Osteocyte (in vitro differentiated cells): ENCODE measurements at regions not wholly inside any gene's neighbourhood (a gene's known extent, or its start where the extent isn't known, plus 50 kb on each side); places are given as distances from the start of the nearest gene placed in this dataset.

Experiments
- DNase-seq: peaks from one replicate; pipeline ENCODE4 v3.0.0; 2021; ENCODE audit warnings: mixed read lengths; ENCODE audit not compliant: unreplicated experiment; ENCODE audit errors: extremely low spot score
- H3K27ac Mint-ChIP-seq: one replicate; pipeline ENCODE4 v1.8.0; 2021; ENCODE audit warnings: mild to moderate bottlenecking, mixed read lengths; ENCODE audit not compliant: unreplicated experiment
- H3K27me3 Mint-ChIP-seq: one replicate; pipeline ENCODE4 v1.8.0; 2021; ENCODE audit warnings: mixed read lengths; ENCODE audit not compliant: unreplicated experiment
- H3K36me3 Mint-ChIP-seq: one replicate; pipeline ENCODE4 v1.8.0; 2021; ENCODE audit warnings: mixed read lengths; ENCODE audit not compliant: unreplicated experiment
- H3K4me1 Mint-ChIP-seq: one replicate; pipeline ENCODE4 v1.8.0; 2021; ENCODE audit warnings: mixed read lengths; ENCODE audit not compliant: unreplicated experiment
- H3K4me3 Mint-ChIP-seq: one replicate; pipeline ENCODE4 v1.8.0; 2021; ENCODE audit warnings: mild to moderate bottlenecking, moderate library complexity, mixed read lengths; ENCODE audit not compliant: unreplicated experiment
- H3K9me3 Mint-ChIP-seq: one replicate; pipeline ENCODE4 v1.8.0; 2021; ENCODE audit warnings: mixed read lengths; ENCODE audit not compliant: unreplicated experiment
- TF ChIP-seq, protein P1 (sequence below): fragments of 200-600 bp; sonication (generic); IDR thresholded peaks from 2 replicates; pipeline ENCODE4 v1.5.0; 2021; ENCODE audit warnings: antibody characterized with exemption, mild to moderate bottlenecking, moderate library complexity

DNA sequence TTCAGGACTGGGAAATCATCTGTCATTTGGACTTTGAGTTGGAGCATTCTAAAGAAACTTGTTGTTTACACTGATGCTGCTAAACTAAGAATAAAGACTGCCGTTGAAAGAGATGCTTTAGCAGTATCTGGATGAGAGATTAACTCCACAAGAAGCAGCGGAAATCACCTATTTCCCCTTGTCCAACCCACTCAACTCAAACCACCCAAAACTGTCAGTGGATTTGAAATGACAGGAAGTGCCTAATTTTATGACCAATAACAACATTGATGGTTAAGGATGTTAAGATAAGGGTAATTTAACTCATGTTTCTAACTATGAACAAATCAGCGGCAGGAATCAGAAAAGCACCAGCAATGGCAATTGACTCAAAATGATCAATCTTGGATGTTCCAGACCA lies 110.8 kb upstream of the NR2F2 start:
- peaks cover 6% of the 10 kb centered on the region for H3K9me3 Mint-ChIP-seq
- DNase-seq, result no peak
- no peaks in the 10 kb centered on the region for H3K27me3 Mint-ChIP-seq
- H3K4me3 Mint-ChIP-seq, result no peak overlapping the region
- TF ChIP-seq, protein P1, sequence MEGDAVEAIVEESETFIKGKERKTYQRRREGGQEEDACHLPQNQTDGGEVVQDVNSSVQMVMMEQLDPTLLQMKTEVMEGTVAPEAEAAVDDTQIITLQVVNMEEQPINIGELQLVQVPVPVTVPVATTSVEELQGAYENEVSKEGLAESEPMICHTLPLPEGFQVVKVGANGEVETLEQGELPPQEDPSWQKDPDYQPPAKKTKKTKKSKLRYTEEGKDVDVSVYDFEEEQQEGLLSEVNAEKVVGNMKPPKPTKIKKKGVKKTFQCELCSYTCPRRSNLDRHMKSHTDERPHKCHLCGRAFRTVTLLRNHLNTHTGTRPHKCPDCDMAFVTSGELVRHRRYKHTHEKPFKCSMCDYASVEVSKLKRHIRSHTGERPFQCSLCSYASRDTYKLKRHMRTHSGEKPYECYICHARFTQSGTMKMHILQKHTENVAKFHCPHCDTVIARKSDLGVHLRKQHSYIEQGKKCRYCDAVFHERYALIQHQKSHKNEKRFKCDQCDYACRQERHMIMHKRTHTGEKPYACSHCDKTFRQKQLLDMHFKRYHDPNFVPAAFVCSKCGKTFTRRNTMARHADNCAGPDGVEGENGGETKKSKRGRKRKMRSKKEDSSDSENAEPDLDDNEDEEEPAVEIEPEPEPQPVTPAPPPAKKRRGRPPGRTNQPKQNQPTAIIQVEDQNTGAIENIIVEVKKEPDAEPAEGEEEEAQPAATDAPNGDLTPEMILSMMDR, result no peak
- peaks cover 5% of the 10 kb centered on the region for H3K4me1 Mint-ChIP-seq
- H3K36me3 Mint-ChIP-seq, result peaks cover 20% of the 10 kb centered on the region
- no peak overlapping the region for H3K27ac Mint-ChIP-seq

DNA sequence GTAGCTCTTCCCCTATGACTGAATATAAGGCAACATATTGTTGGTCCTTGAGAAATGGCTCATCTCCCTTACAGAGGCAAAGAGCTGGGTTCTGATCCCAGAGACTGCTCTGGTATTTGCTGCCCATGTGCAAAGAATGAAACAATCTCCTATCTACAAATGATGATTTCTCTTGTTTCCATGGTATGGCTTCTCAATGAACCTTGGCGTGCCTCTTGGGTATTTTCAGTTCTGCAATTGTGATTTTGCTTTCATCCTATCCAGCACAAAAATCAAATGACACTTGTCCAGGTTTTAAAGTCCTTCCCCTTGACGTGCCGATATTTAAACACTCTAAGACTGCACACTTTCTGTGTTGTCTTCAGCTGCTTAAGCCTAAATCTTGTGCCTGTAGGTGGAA lies 109.8 kb upstream of the NR2F2 start:
- TF ChIP-seq, protein P1, result no peak
- Mint-ChIP-seq H3K36me3 (peaks cover 22% of the 10 kb centered on the region), H3K27me3 (no peaks in the 10 kb centered on the region), H3K4me1 (peaks cover 5% of the 10 kb centered on the region), H3K9me3 (peaks cover 6% of the 10 kb centered on the region), H3K4me3 (no peak overlapping the region), H3K27ac (no peak overlapping the region)
- no peak for DNase-seq

DNA sequence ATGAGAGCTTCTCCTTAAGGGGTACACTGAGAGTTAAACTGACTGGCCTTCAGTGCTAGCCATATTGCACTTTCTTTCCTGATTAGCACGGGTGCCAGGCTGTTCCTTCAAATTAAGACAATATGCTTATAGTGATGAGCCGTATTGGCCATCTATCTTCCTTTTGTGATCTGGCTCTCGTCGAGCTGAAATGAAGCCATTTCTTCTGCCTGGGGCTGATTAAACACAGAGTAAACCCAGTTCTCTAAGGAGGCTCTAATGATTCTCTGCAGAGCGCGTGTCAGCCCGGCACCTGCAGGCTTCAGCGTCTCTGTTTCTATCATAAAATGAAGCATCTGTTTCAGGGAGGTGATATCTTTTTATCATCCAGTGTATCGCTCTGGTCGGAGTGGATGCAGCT lies 107.5 kb upstream of the NR2F2 start:
- TF ChIP-seq, protein P1, result no peak
- DNase-seq, result no peak
- Mint-ChIP-seq H3K4me3 (no peak overlapping the region), H3K9me3 (no peaks in the 10 kb centered on the region), H3K27ac (no peak overlapping the region), H3K36me3 (peaks cover 24% of the 10 kb centered on the region), H3K27me3 (no peaks in the 10 kb centered on the region), H3K4me1 (peaks cover 5% of the 10 kb centered on the region)

DNA sequence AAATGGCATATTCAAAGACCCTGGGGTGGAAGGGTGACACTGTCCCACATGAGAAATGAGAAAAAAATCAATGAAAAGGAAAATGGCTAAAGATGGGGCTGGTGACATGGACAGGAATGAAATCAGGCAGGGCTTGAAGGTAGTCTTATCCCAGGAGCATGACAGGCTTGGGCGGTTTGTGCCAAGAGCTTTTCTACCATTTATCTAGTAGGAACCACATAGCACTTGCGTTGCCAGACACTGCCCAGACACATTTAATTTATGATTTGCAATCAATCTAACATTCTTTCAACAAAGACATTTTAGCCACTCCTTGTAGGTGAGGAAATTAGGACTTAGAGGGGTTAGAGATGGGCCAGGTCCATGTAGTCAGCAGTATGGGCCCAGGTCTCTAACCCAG lies 106.6 kb upstream of the NR2F2 start:
- no peak for DNase-seq
- Mint-ChIP-seq H3K4me3 (no peak overlapping the region), H3K4me1 (peaks cover 1% of the 10 kb centered on the region), H3K36me3 (peaks cover 21% of the 10 kb centered on the region), H3K27me3 (no peaks in the 10 kb centered on the region), H3K27ac (no peak overlapping the region), H3K9me3 (no peaks in the 10 kb centered on the region)
- TF ChIP-seq, protein P1, result no peak

DNA sequence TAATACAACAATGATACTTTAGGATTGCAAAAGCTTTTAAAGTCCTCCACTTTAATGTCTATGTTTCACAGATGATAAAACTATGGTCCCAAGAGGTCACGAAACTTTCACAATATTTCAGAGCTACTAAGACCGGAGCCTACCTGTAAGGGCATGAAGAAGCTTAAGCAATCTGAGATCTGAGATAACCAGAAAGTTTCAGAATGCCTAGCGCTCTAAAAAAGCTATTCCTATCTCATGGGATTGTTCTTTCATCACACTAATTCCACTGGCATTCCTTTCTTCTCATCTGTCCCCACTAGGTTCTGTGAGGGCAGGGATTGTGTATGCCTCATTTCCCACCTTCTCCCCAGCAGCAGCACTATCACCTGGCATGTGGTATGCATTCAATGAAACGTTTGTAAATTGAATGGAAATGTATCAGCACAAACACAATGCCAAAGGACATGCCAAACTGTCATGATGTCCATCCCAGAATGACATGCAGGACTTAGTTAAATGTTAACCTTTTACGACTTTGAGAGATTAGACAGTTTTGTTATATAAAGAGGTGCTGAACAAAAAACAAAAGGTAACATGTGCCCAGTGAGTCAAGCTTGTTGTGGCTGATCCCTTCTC lies 104.7 kb upstream of the NR2F2 start:
- Mint-ChIP-seq H3K9me3 (no peaks in the 10 kb centered on the region), H3K27me3 (no peaks in the 10 kb centered on the region), H3K36me3 (peaks cover 17% of the 10 kb centered on the region), H3K4me1 (peaks cover under 1% of the 10 kb centered on the region), H3K27ac (no peak overlapping the region), H3K4me3 (no peak overlapping the region)
- no peak for DNase-seq
- TF ChIP-seq, protein P1, result no peak
